ENCODE measurements at regions not wholly inside any gene's neighbourhood (a gene's known extent, or its start where the extent isn't known, plus 50 kb on each side); places are given as distances from the start of the nearest gene placed in this dataset.

GRCh38 chr10:44207160-44207559 is 177.7 kb downstream of the CXCL12 start:
- Mint-ChIP-seq H3K27ac (no peak overlapping the region), H3K4me3 (no peak overlapping the region)

GRCh38 chr10:44206127-44206818 is 178.6 kb downstream of the CXCL12 start:
- Mint-ChIP-seq H3K4me1 (ENCODE audit: low read depth) (no peaks in the 10 kb centered on the region), H3K36me3 (no peaks in the 10 kb centered on the region), H3K27ac (no peak overlapping the region), H3K9me3 (ENCODE audit: low read depth) (no peaks in the 10 kb centered on the region), H3K27me3 (peaks cover 11% of the 10 kb centered on the region), H3K4me3 (no peak overlapping the region)

More at GRCh38 chr10:44207160-44207559, 177.7 kb downstream of the CXCL12 start:
- peaks cover 13% of the 10 kb centered on the region for H3K27me3 Mint-ChIP-seq
- H3K36me3 Mint-ChIP-seq = no peaks in the 10 kb centered on the region
- H3K9me3 Mint-ChIP-seq (ENCODE audit: low read depth) = no peaks in the 10 kb centered on the region
- H3K4me1 Mint-ChIP-seq (ENCODE audit: low read depth) = no peaks in the 10 kb centered on the region

GRCh38 chr10:44205067-44205466 is 179.8 kb downstream of the CXCL12 start:
- Mint-ChIP-seq H3K36me3 (no peaks in the 10 kb centered on the region), H3K27me3 (peaks cover 7% of the 10 kb centered on the region), H3K4me1 (ENCODE audit: low read depth) (no peaks in the 10 kb centered on the region), H3K4me3 (no peak overlapping the region), H3K27ac (no peak overlapping the region), H3K9me3 (ENCODE audit: low read depth) (no peaks in the 10 kb centered on the region)

GRCh38 chr10:44203535-44203934 is 181.4 kb downstream of the CXCL12 start:
- no peaks in the 10 kb centered on the region for H3K4me1 Mint-ChIP-seq (ENCODE audit: low read depth)
- H3K27ac Mint-ChIP-seq = no peak overlapping the region
- no peaks in the 10 kb centered on the region for H3K9me3 Mint-ChIP-seq (ENCODE audit: low read depth)
- peaks cover 4% of the 10 kb centered on the region for H3K27me3 Mint-ChIP-seq
- H3K4me3 Mint-ChIP-seq = no peak overlapping the region
- H3K36me3 Mint-ChIP-seq = no peaks in the 10 kb centered on the region

GRCh38 chr10:44202952-44203351 is 181.9 kb downstream of the CXCL12 start:
- no peak overlapping the region for H3K27ac Mint-ChIP-seq
- H3K4me3 Mint-ChIP-seq = no peak overlapping the region
- no peaks in the 10 kb centered on the region for H3K36me3 Mint-ChIP-seq
- no peaks in the 10 kb centered on the region for H3K4me1 Mint-ChIP-seq (ENCODE audit: low read depth)
- no peaks in the 10 kb centered on the region for H3K9me3 Mint-ChIP-seq (ENCODE audit: low read depth)
- H3K27me3 Mint-ChIP-seq = peaks cover 4% of the 10 kb centered on the region

- Mint-ChIP-seq H3K4me3 (no peak overlapping the region), H3K27ac (no peak overlapping the region)
Measured at GRCh38 chr10:44201656-44202055, 183.2 kb downstream of the CXCL12 start.

GRCh38 chr10:44201011-44201410 is 183.9 kb downstream of the CXCL12 start:
- Mint-ChIP-seq H3K27me3 (peaks cover 5% of the 10 kb centered on the region), H3K27ac (no peak overlapping the region), H3K36me3 (no peaks in the 10 kb centered on the region), H3K9me3 (ENCODE audit: low read depth) (no peaks in the 10 kb centered on the region), H3K4me1 (ENCODE audit: low read depth) (no peaks in the 10 kb centered on the region), H3K4me3 (no peak overlapping the region)

More at GRCh38 chr10:44201656-44202055, 183.2 kb downstream of the CXCL12 start:
- H3K27me3 Mint-ChIP-seq = peaks cover 5% of the 10 kb centered on the region
- no peaks in the 10 kb centered on the region for H3K4me1 Mint-ChIP-seq (ENCODE audit: low read depth)
- no peaks in the 10 kb centered on the region for H3K9me3 Mint-ChIP-seq (ENCODE audit: low read depth)
- H3K36me3 Mint-ChIP-seq = no peaks in the 10 kb centered on the region

- H3K4me3 Mint-ChIP-seq = no peak overlapping the region
- peaks cover 5% of the 10 kb centered on the region for H3K27me3 Mint-ChIP-seq
- H3K4me1 Mint-ChIP-seq (ENCODE audit: low read depth) = no peaks in the 10 kb centered on the region
- H3K9me3 Mint-ChIP-seq (ENCODE audit: low read depth) = no peaks in the 10 kb centered on the region
- H3K27ac Mint-ChIP-seq = no peak overlapping the region
- H3K36me3 Mint-ChIP-seq = no peaks in the 10 kb centered on the region
Measured at GRCh38 chr10:44199991-44200655, 184.8 kb downstream of the CXCL12 start.

- peaks cover 3% of the 10 kb centered on the region for H3K27me3 Mint-ChIP-seq
- H3K27ac Mint-ChIP-seq = no peak overlapping the region
- no peaks in the 10 kb centered on the region for H3K36me3 Mint-ChIP-seq
- no peaks in the 10 kb centered on the region for H3K4me1 Mint-ChIP-seq (ENCODE audit: low read depth)
- no peak overlapping the region for H3K4me3 Mint-ChIP-seq
- H3K9me3 Mint-ChIP-seq (ENCODE audit: low read depth) = no peaks in the 10 kb centered on the region
Measured at GRCh38 chr10:44199267-44199666, 185.6 kb downstream of the CXCL12 start.

- Mint-ChIP-seq H3K36me3 (no peaks in the 10 kb centered on the region), H3K27me3 (peaks cover 3% of the 10 kb centered on the region), H3K4me3 (no peak overlapping the region), H3K27ac (no peak overlapping the region), H3K9me3 (ENCODE audit: low read depth) (no peaks in the 10 kb centered on the region), H3K4me1 (ENCODE audit: low read depth) (no peaks in the 10 kb centered on the region)
Measured at GRCh38 chr10:44198780-44199097, 186.2 kb downstream of the CXCL12 start.

- Mint-ChIP-seq H3K4me1 (ENCODE audit: low read depth) (no peaks in the 10 kb centered on the region), H3K27ac (no peak overlapping the region), H3K36me3 (no peaks in the 10 kb centered on the region), H3K4me3 (no peak overlapping the region), H3K9me3 (ENCODE audit: low read depth) (no peaks in the 10 kb centered on the region), H3K27me3 (peaks cover 3% of the 10 kb centered on the region)
Measured at GRCh38 chr10:44198096-44198779, 186.7 kb downstream of the CXCL12 start.

- Mint-ChIP-seq H3K9me3 (ENCODE audit: low read depth) (no peaks in the 10 kb centered on the region), H3K27ac (no peak overlapping the region), H3K27me3 (peaks cover 1% of the 10 kb centered on the region), H3K4me3 (no peak overlapping the region), H3K36me3 (no peaks in the 10 kb centered on the region), H3K4me1 (ENCODE audit: low read depth) (no peaks in the 10 kb centered on the region)
Measured at GRCh38 chr10:44197646-44198045, 187.3 kb downstream of the CXCL12 start.

- Mint-ChIP-seq H3K9me3 (ENCODE audit: low read depth) (no peaks in the 10 kb centered on the region), H3K36me3 (no peaks in the 10 kb centered on the region), H3K27ac (no peak overlapping the region), H3K27me3 (peaks cover 1% of the 10 kb centered on the region), H3K4me3 (no peak overlapping the region), H3K4me1 (ENCODE audit: low read depth) (no peaks in the 10 kb centered on the region)
Measured at GRCh38 chr10:44196336-44196735, 188.6 kb downstream of the CXCL12 start.

- no peak overlapping the region for H3K27ac Mint-ChIP-seq
- peaks cover 1% of the 10 kb centered on the region for H3K27me3 Mint-ChIP-seq
- H3K4me1 Mint-ChIP-seq (ENCODE audit: low read depth) = no peaks in the 10 kb centered on the region
- no peak overlapping the region for H3K4me3 Mint-ChIP-seq
- H3K36me3 Mint-ChIP-seq = no peaks in the 10 kb centered on the region
- H3K9me3 Mint-ChIP-seq (ENCODE audit: low read depth) = no peaks in the 10 kb centered on the region
Measured at GRCh38 chr10:44196008-44196320, 188.9 kb downstream of the CXCL12 start.

- peaks cover 1% of the 10 kb centered on the region for H3K27me3 Mint-ChIP-seq
- H3K9me3 Mint-ChIP-seq (ENCODE audit: low read depth) = no peaks in the 10 kb centered on the region
- H3K27ac Mint-ChIP-seq = no peak overlapping the region
- no peaks in the 10 kb centered on the region for H3K4me1 Mint-ChIP-seq (ENCODE audit: low read depth)
- no peak overlapping the region for H3K4me3 Mint-ChIP-seq
- no peaks in the 10 kb centered on the region for H3K36me3 Mint-ChIP-seq
Measured at GRCh38 chr10:44195112-44196007, 189.5 kb downstream of the CXCL12 start.

Data from activated naive CD8-positive, alpha-beta T cell (primary cell).